OCI-LY1 (cell line): ENCODE measurements at regions not wholly inside any gene's neighbourhood (a gene's known extent, or its start where the extent isn't known, plus 50 kb on each side); places are given as distances from the start of the nearest gene placed in this dataset.

ENCODE experiments used
- H2AFZ ChIP-seq: fragments of 200-600 bp; sonication (generic), shearing (Covaris generic); 2 replicates; pipeline ENCODE4 v1.6.0; 2014; ENCODE audit warnings: antibody characterized with exemption, mild to moderate bottlenecking, low read length
- H3F3A ChIP-seq: fragments of 200-600 bp; sonication (generic), shearing (Covaris generic); 2 replicates; pipeline ENCODE4 v1.6.0; 2014; ENCODE audit warnings: mild to moderate bottlenecking, antibody characterized with exemption, low read length, moderate library complexity; ENCODE audit not compliant: insufficient read depth
- H3K27ac ChIP-seq: fragments of 200-600 bp; sonication (generic); 2 replicates; pipeline ENCODE4 v1.5.1; 2014; ENCODE audit warnings: low read length, mixed run types, mild to moderate bottlenecking, low read depth; ENCODE audit not compliant: poor library complexity, severe bottlenecking
- H3K27me3 ChIP-seq: fragments of 200-600 bp; sonication (generic); 2 replicates; pipeline ENCODE4 v1.6.0; 2014; ENCODE audit warnings: antibody characterized with exemption, mild to moderate bottlenecking, low read length, moderate library complexity; ENCODE audit not compliant: insufficient read depth
- H3K36me3 ChIP-seq: fragments of 200-600 bp; sonication (generic); 2 replicates; pipeline ENCODE4 v1.6.1; 2014; ENCODE audit warnings: mild to moderate bottlenecking, antibody characterized with exemption, low read length, moderate library complexity, mixed read lengths; ENCODE audit not compliant: insufficient read depth
- H3K4me1 ChIP-seq: fragments of 200-600 bp; sonication (generic); 2 replicates; pipeline ENCODE4 v1.5.1; 2014; ENCODE audit warnings: mild to moderate bottlenecking, low read length, moderate library complexity; ENCODE audit not compliant: insufficient read depth, severe bottlenecking
- H3K4me2 ChIP-seq: fragments of 200-600 bp; sonication (generic), shearing (Covaris generic); 2 replicates; pipeline ENCODE4 v1.6.1; 2014; ENCODE audit warnings: low read length
- H3K4me3 ChIP-seq: fragments of 200-600 bp; sonication (generic); 2 replicates; pipeline ENCODE4 v1.5.1; 2014; ENCODE audit warnings: low read length, low read depth, mild to moderate bottlenecking, mixed read lengths; ENCODE audit not compliant: poor library complexity, severe bottlenecking
- H3K79me2 ChIP-seq: fragments of 200-600 bp; shearing (Covaris generic); 2 replicates; pipeline ENCODE4 v1.6.1; 2016; ENCODE audit warnings: mixed run types, low read length, mixed read lengths; ENCODE audit not compliant: insufficient read depth
- H3K9ac ChIP-seq: fragments of 200-600 bp; sonication (generic), shearing (Covaris generic); 2 replicates; pipeline ENCODE4 v1.6.1; 2014; ENCODE audit warnings: mild to moderate bottlenecking, low read length, mixed read lengths
- H3K9me2 ChIP-seq: fragments of 200-600 bp; sonication (generic), shearing (Covaris generic); 2 replicates; pipeline ENCODE4 v1.6.1; 2014; ENCODE audit warnings: low read depth, mild to moderate bottlenecking, low read length, mixed read lengths
- H3K9me3 ChIP-seq: fragments of 200-600 bp; shearing (Covaris generic); 2 replicates; pipeline ENCODE4 v1.6.1; 2014; ENCODE audit warnings: low read length, mixed read lengths
- H4K20me1 ChIP-seq: fragments of 200-600 bp; sonication (generic), shearing (Covaris generic); 2 replicates; pipeline ENCODE4 v1.6.0; 2016; ENCODE audit warnings: mild to moderate bottlenecking, low read length; ENCODE audit not compliant: insufficient read depth
- CTCF ChIP-seq: fragments of 200-600 bp; sonication (generic), shearing (Covaris generic); IDR thresholded peaks from 2 replicates; pipeline ENCODE4 v1.5.1; 2017; ENCODE audit warnings: mild to moderate bottlenecking, antibody characterized with exemption, low read length, moderate library complexity, mixed read lengths
- EZH2 ChIP-seq: fragments of 200-600 bp; sonication (generic), shearing (Covaris generic); IDR thresholded peaks from 2 replicates; pipeline ENCODE4 v1.8.0; 2017; ENCODE audit warnings: borderline replicate concordance, mixed run types, mild to moderate bottlenecking, antibody characterized with exemption, low read length, moderate library complexity, mixed read lengths

DNA sequence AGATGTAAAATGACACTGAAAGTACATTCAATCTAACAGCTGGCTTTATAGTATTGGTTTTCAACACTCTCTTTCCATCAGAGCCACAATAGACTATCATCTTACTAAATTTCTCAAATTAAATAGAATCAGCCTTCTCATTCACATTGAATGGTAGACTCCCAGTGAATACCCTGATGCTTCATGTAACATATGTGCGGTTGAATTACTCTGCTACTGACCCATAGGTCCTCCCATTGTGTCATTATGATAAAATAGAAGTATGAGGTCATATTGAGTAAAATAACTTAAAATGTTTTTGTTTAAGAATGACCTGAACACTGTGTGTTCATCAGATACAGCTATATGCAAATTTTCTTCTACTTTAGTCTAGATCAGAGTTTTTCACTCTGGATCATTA, 75.9 kb upstream of the ADAMTSL1 start:
- H3K9me2 ChIP-seq = no peaks in the 10 kb centered on the region
- H3K27ac ChIP-seq = no peak overlapping the region

GRCh38 chr9:18404434-18405029, 69.4 kb upstream of the ADAMTSL1 start:
- Histone ChIP-seq H3K36me3 (no peaks in the 10 kb centered on the region), H2AFZ (no peak overlapping the region), H3K4me3 (no peak overlapping the region), H4K20me1 (no peaks in the 10 kb centered on the region), H3K9ac (no peak overlapping the region), H3K4me2 (no peak overlapping the region), H3K27ac (no peak overlapping the region), H3K79me2 (no peaks in the 10 kb centered on the region), H3K9me2 (no peaks in the 10 kb centered on the region), H3K9me3 (no peaks in the 10 kb centered on the region), H3K27me3 (no peaks in the 10 kb centered on the region), H3F3A (no peaks in the 10 kb centered on the region), H3K4me1 (no peaks in the 10 kb centered on the region)
- TF ChIP-seq CTCF (no peak), EZH2 (no peak)

More for the DNA sequence above, 75.9 kb upstream of the ADAMTSL1 start:
- no peaks in the 10 kb centered on the region for H3F3A ChIP-seq
- H3K9me3 ChIP-seq = no peaks in the 10 kb centered on the region
- H3K4me3 ChIP-seq = no peak overlapping the region
- no peak overlapping the region for H3K9ac ChIP-seq
- H3K4me1 ChIP-seq = no peaks in the 10 kb centered on the region
- no peak overlapping the region for H3K4me2 ChIP-seq
- no peak overlapping the region for H2AFZ ChIP-seq
- TF ChIP-seq CTCF (no peak), EZH2 (no peak)
- H3K27me3 ChIP-seq = no peaks in the 10 kb centered on the region
- no peaks in the 10 kb centered on the region for H4K20me1 ChIP-seq
- no peaks in the 10 kb centered on the region for H3K36me3 ChIP-seq
- H3K79me2 ChIP-seq = no peaks in the 10 kb centered on the region

- Histone ChIP-seq H3K36me3 (no peaks in the 10 kb centered on the region), H3K9me3 (no peaks in the 10 kb centered on the region), H3K9ac (no peak overlapping the region), H3K4me1 (no peaks in the 10 kb centered on the region), H3K27me3 (no peaks in the 10 kb centered on the region), H3K27ac (no peak overlapping the region), H3F3A (no peaks in the 10 kb centered on the region), H3K4me2 (no peak overlapping the region), H3K79me2 (no peaks in the 10 kb centered on the region), H3K9me2 (no peaks in the 10 kb centered on the region), H3K4me3 (no peak overlapping the region), H4K20me1 (no peaks in the 10 kb centered on the region), H2AFZ (no peak overlapping the region)
- TF ChIP-seq CTCF (no peak), EZH2 (no peak)
Measured at GRCh38 chr9:18405240-18405639, 68.7 kb upstream of the ADAMTSL1 start.
